Trophoblast cell (in vitro differentiated cells and primary cell): ENCODE measurements at regions not wholly inside any gene's neighbourhood (a gene's known extent, or its start where the extent isn't known, plus 50 kb on each side); places are given as distances from the start of the nearest gene placed in this dataset.
A peak's percentile ranks its signal among the peaks of the same experiment; 100 is the strongest.

Experiments used
- DNase-seq, 2 donors: peaks; one replicate each; pipeline ENCODE4 v3.0.0-alpha.2; 2016
- H2AFZ ChIP-seq: 2 replicates; pipeline ENCODE4 v1.6.1; 2013; ENCODE audit warnings: low read length, moderate library complexity, mild to moderate bottlenecking; ENCODE audit not compliant: insufficient read depth, poor library complexity
- H2AK5ac ChIP-seq: 2 replicates; pipeline ENCODE4 v1.6.1; 2013; ENCODE audit warnings: mild to moderate bottlenecking, low read length
- H2BK120ac ChIP-seq: 2 replicates; pipeline ENCODE4 v1.6.1; 2013; ENCODE audit warnings: low read length, mild to moderate bottlenecking, moderate library complexity; ENCODE audit not compliant: insufficient read depth, poor library complexity
- H2BK12ac ChIP-seq: 2 replicates; pipeline ENCODE4 v1.6.1; 2013; ENCODE audit warnings: mild to moderate bottlenecking, low read length, moderate library complexity
- H2BK5ac ChIP-seq: 2 replicates; pipeline ENCODE4 v1.6.1; 2013; ENCODE audit warnings: low read length, low read depth, moderate library complexity, mild to moderate bottlenecking; ENCODE audit not compliant: poor library complexity
- H3K14ac ChIP-seq: 2 replicates; pipeline ENCODE4 v1.6.1; 2013; ENCODE audit warnings: mild to moderate bottlenecking, low read length
- H3K18ac ChIP-seq: 2 replicates; pipeline ENCODE4 v1.6.1; 2013; ENCODE audit warnings: mild to moderate bottlenecking, low read length
- H3K23ac ChIP-seq: 2 replicates; pipeline ENCODE4 v1.6.1; 2013; ENCODE audit warnings: low read length
- H3K27ac ChIP-seq: 2 replicates; pipeline ENCODE4 v1.5.1; 2013; ENCODE audit warnings: low read depth, mild to moderate bottlenecking, inconsistent platforms, low read length, moderate library complexity
- H3K27me3 ChIP-seq: 2 replicates; pipeline ENCODE4 v1.6.1; 2013; ENCODE audit warnings: inconsistent platforms, mild to moderate bottlenecking, low read length, moderate library complexity; ENCODE audit not compliant: insufficient read depth
- H3K36me3 ChIP-seq, 2 experiments: 1 replicate in 1 of 2; 2 replicates in 1 of 2; pipeline ENCODE4 v1.6.1; 2013; ENCODE audit warnings: low read length in 2 of 2, mild to moderate bottlenecking in 2 of 2, moderate library complexity in 1 of 2; ENCODE audit not compliant: insufficient read depth in 2 of 2, control insufficient read depth in 1 of 2
- H3K4ac ChIP-seq: 2 replicates; pipeline ENCODE4 v1.6.1; 2013; ENCODE audit warnings: low read depth, mild to moderate bottlenecking, low read length, moderate library complexity
- H3K4me1 ChIP-seq, 2 experiments: 1 replicate in 1 of 2; 2 replicates in 1 of 2; pipeline ENCODE4 v1.6.1; 2013; ENCODE audit warnings: low read length in 2 of 2, mild to moderate bottlenecking in 2 of 2, moderate library complexity in 1 of 2; ENCODE audit not compliant: insufficient read depth in 2 of 2, control insufficient read depth in 1 of 2
- H3K4me2 ChIP-seq: 2 replicates; pipeline ENCODE4 v1.6.1; 2013; ENCODE audit warnings: inconsistent platforms, mild to moderate bottlenecking, low read length, moderate library complexity
- H3K4me3 ChIP-seq: 2 replicates; pipeline ENCODE4 v1.5.1; 2013; ENCODE audit warnings: mild to moderate bottlenecking, low read depth, low read length, inconsistent platforms
- H3K79me1 ChIP-seq: one replicate; pipeline ENCODE4 v1.6.1; 2013; ENCODE audit warnings: low read length
- H3K79me2 ChIP-seq: 2 replicates; pipeline ENCODE4 v1.6.1; 2013; ENCODE audit warnings: low read length, mild to moderate bottlenecking; ENCODE audit not compliant: control insufficient read depth, insufficient read depth, poor library complexity
- H3K9ac ChIP-seq: 2 replicates; pipeline ENCODE4 v1.6.1; 2013; ENCODE audit warnings: mild to moderate bottlenecking, low read length
- H3K9me3 ChIP-seq: 2 replicates; pipeline ENCODE4 v1.6.1; 2013; ENCODE audit warnings: low read depth, mild to moderate bottlenecking, control low read depth, inconsistent platforms, low read length; ENCODE audit not compliant: insufficient read depth
- H4K12ac ChIP-seq: 2 replicates; pipeline ENCODE4 v1.6.1; 2013; ENCODE audit warnings: low read depth, mild to moderate bottlenecking, low read length, moderate library complexity
- H4K8ac ChIP-seq: 2 replicates; pipeline ENCODE4 v1.6.1; 2013; ENCODE audit warnings: low read depth, mild to moderate bottlenecking, low read length, moderate library complexity
- H4K91ac ChIP-seq: one replicate; pipeline ENCODE4 v1.6.1; 2013; ENCODE audit warnings: low read depth, mild to moderate bottlenecking, low read length, moderate library complexity
- WGBS: extraction: QIAGEN DNeasy Blood & Tissue Kit; methylation state at CpG from one replicate; pipeline ENCODE4 v1.1.7; 2013; ENCODE audit warnings: missing lambda C conversion rate; ENCODE audit not compliant: insufficient read length, insufficient coverage; ENCODE audit errors: extremely low coverage; 5-methylcytosine and 5-hydroxymethylcytosine counted together

- Histone ChIP-seq H3K9ac (no peak overlapping the region), H3K4ac (no peak overlapping the region), H3K4me3 (no peak overlapping the region), H3K27ac (no peak overlapping the region), H3K18ac (no peak overlapping the region), H2BK120ac (no peak overlapping the region), H2BK12ac (no peak overlapping the region), H3K79me2 (no peaks in the 10 kb centered on the region), H4K8ac (no peak overlapping the region), H3K4me1 (peaks cover 7 to 10% of the 10 kb centered on the region in 2 experiments), H3K4me2 (no peak overlapping the region), H2BK5ac (no peak overlapping the region), H3K27me3 (no peaks in the 10 kb centered on the region), H4K91ac (no peak overlapping the region), H3K9me3 (peaks cover 4% of the 10 kb centered on the region), H3K14ac (no peak overlapping the region), H2AK5ac (no peak overlapping the region), H2AFZ (no peak overlapping the region), H4K12ac (no peak overlapping the region), H3K79me1 (peaks cover 4% of the 10 kb centered on the region), H3K23ac (no peak overlapping the region), H3K36me3 (no peaks in the 10 kb centered on the region)
- DNase-seq = no peak
- no CpG with 5 or more reads among the region's 3 CpGs for WGBS
Measured at GRCh38 chr7:98559219-98559618, 57.9 kb upstream of the NPTX2 start.

- H3K4me2 ChIP-seq = no peak overlapping the region
- no peak overlapping the region for H2AFZ ChIP-seq
- H2BK120ac ChIP-seq = no peak overlapping the region
- H2BK12ac ChIP-seq = no peak overlapping the region
- no peak overlapping the region for H3K9ac ChIP-seq
- H3K4me1 ChIP-seq = peaks cover 7 to 10% of the 10 kb centered on the region in 2 experiments
- H4K8ac ChIP-seq = no peak overlapping the region
- no peak overlapping the region for H4K12ac ChIP-seq
- H3K4ac ChIP-seq = no peak overlapping the region
- peaks cover 4% of the 10 kb centered on the region for H3K79me1 ChIP-seq
- no peak overlapping the region for H3K27ac ChIP-seq
- no peak overlapping the region for H2BK5ac ChIP-seq
- no peak for DNase-seq
- no peak overlapping the region for H2AK5ac ChIP-seq
- H3K18ac ChIP-seq = no peak overlapping the region
- no CpG with 5 or more reads among the region's 11 CpGs for WGBS
- H3K14ac ChIP-seq = no peak overlapping the region
- H4K91ac ChIP-seq = no peak overlapping the region
- H3K79me2 ChIP-seq = no peaks in the 10 kb centered on the region
- H3K27me3 ChIP-seq = no peaks in the 10 kb centered on the region
- no peak overlapping the region for H3K23ac ChIP-seq
- H3K9me3 ChIP-seq = peaks cover 8% of the 10 kb centered on the region
- no peak overlapping the region for H3K4me3 ChIP-seq
- no peaks in the 10 kb centered on the region for H3K36me3 ChIP-seq
Measured at GRCh38 chr7:98557538-98558031, 59.5 kb upstream of the NPTX2 start.

- peaks cover 4% of the 10 kb centered on the region for H3K79me1 ChIP-seq
- no peak overlapping the region for H4K12ac ChIP-seq
- H3K18ac ChIP-seq = no peak overlapping the region
- no peak overlapping the region for H4K8ac ChIP-seq
- no peak overlapping the region for H2BK120ac ChIP-seq
- H3K27ac ChIP-seq = no peak overlapping the region
- DNase-seq = no peak
- H2AFZ ChIP-seq = no peak overlapping the region
- no peaks in the 10 kb centered on the region for H3K79me2 ChIP-seq
- H3K36me3 ChIP-seq = no peaks in the 10 kb centered on the region
- no peaks in the 10 kb centered on the region for H3K27me3 ChIP-seq
- no peak overlapping the region for H2BK12ac ChIP-seq
- H3K4me1 ChIP-seq = peaks cover 7 to 8% of the 10 kb centered on the region in 2 experiments
- H3K14ac ChIP-seq = no peak overlapping the region
- H2AK5ac ChIP-seq = no peak overlapping the region
- no peak overlapping the region for H3K23ac ChIP-seq
- no peak overlapping the region for H3K9ac ChIP-seq
- peaks cover 8% of the 10 kb centered on the region for H3K9me3 ChIP-seq
- WGBS = no CpG with 5 or more reads among the region's 12 CpGs
- H4K91ac ChIP-seq = no peak overlapping the region
- H3K4me2 ChIP-seq = no peak overlapping the region
- no peak overlapping the region for H3K4me3 ChIP-seq
- no peak overlapping the region for H2BK5ac ChIP-seq
- H3K4ac ChIP-seq = no peak overlapping the region
Measured at GRCh38 chr7:98556288-98556687, 60.8 kb upstream of the NPTX2 start.

DNA sequence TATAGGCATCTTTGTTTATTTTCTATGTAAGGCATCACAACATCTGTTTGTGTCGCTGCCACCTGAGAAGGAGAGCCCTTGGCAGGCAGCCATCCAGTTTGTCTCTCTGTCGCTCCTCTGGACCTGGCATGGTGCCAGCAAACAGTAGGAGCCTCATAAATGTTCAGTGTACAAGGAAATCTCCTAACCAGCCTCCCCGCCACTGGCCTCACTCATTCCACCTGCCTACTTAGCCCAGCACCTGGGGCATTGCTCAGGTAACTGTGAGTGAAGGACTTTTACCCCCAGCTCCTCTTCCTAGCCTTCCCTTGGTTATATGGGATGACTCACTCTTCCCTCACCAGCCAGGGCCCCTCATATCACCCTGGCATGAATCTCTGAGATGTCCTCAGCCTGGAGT, 61.7 kb upstream of the NPTX2 start:
- no CpG with 5 or more reads among the region's 3 CpGs for WGBS
- no peak overlapping the region for H2BK120ac ChIP-seq
- no peak overlapping the region for H3K27ac ChIP-seq
- no peak overlapping the region for H3K4me3 ChIP-seq
- no peak overlapping the region for H4K8ac ChIP-seq
- no peak overlapping the region for H2AFZ ChIP-seq
- H3K4me2 ChIP-seq = no peak overlapping the region
- H4K91ac ChIP-seq = no peak overlapping the region
- H2BK5ac ChIP-seq = no peak overlapping the region
- H3K36me3 ChIP-seq = no peaks in the 10 kb centered on the region
- H3K79me2 ChIP-seq = no peaks in the 10 kb centered on the region
- DNase-seq = no peak
- H3K79me1 ChIP-seq = peaks cover 4% of the 10 kb centered on the region
- no peak overlapping the region for H3K18ac ChIP-seq
- no peak overlapping the region for H3K4ac ChIP-seq
- H3K27me3 ChIP-seq = no peaks in the 10 kb centered on the region
- no peak overlapping the region for H3K14ac ChIP-seq
- peaks cover 6 to 7% of the 10 kb centered on the region in 2 experiments for H3K4me1 ChIP-seq
- no peak overlapping the region for H3K9ac ChIP-seq
- H3K9me3 ChIP-seq = peaks cover 8% of the 10 kb centered on the region
- peak overlapping the region; percentile 55 for H3K23ac ChIP-seq
- H2BK12ac ChIP-seq = no peak overlapping the region
- no peak overlapping the region for H2AK5ac ChIP-seq
- H4K12ac ChIP-seq = no peak overlapping the region
